HUES6 (cell line): ENCODE measurements at regions not wholly inside any gene's neighbourhood (a gene's known extent, or its start where the extent isn't known, plus 50 kb on each side); places are given as distances from the start of the nearest gene placed in this dataset.
"Not testable (repeated sequence)": the region's sequence is repeated elsewhere in the genome, so short reads cannot be mapped to it uniquely, and the experiment has no call there.

Experiments used
- H3K27ac ChIP-seq: 2 replicates; pipeline ENCODE4 v1.7.0; 2013; ENCODE audit warnings: low read depth, mild to moderate bottlenecking, low read length, inconsistent platforms
- H3K27me3 ChIP-seq: 2 replicates; pipeline ENCODE4 v1.6.1; 2013; ENCODE audit warnings: low read length; ENCODE audit not compliant: control insufficient read depth, insufficient read depth
- H3K36me3 ChIP-seq: 2 replicates; pipeline ENCODE4 v1.6.1; 2013; ENCODE audit warnings: low read length; ENCODE audit not compliant: control insufficient read depth, insufficient read depth
- H3K4me1 ChIP-seq: 2 replicates; pipeline ENCODE4 v1.6.1; 2013; ENCODE audit warnings: low read length; ENCODE audit not compliant: control insufficient read depth, insufficient read depth
- H3K4me3 ChIP-seq: 2 replicates; pipeline ENCODE4 v1.5.1; 2013; ENCODE audit warnings: low read depth, low read length
- H3K9ac ChIP-seq: one replicate; pipeline ENCODE4 v1.6.1; 2013; ENCODE audit warnings: mild to moderate bottlenecking, low read length
- H3K9me3 ChIP-seq: 2 replicates; pipeline ENCODE4 v1.6.1; 2013; ENCODE audit warnings: low read depth, low read length; ENCODE audit not compliant: control insufficient read depth, insufficient read depth

DNA sequence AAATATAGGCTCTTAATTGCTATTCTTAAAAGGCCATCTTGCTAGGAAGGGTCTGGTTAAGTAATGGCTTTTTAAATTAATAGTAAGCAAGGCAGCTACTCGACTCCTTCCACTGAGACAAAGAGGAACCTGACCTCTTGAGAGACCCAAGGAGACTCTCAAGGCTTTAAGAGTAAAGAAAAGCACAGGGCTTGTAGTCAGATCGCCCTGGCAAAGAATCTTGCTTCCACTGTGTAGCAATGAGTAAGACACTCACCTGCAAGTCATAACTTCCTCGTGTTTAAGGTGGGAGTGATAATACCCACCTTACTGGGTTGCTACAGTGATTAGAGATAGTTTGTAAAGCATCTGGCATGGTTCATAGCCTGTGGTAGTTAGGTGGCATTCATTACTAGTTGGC, 274.5 kb downstream of the TSN start:
- no peaks in the 10 kb centered on the region for H3K27me3 ChIP-seq

GRCh38 chr2:122031544-122032263, 276.3 kb downstream of the TSN start:
- Histone ChIP-seq H3K9me3 (no peaks in the 10 kb centered on the region), H3K4me3 (no peak overlapping the region), H3K4me1 (peaks cover 23% of the 10 kb centered on the region), H3K27me3 (no peaks in the 10 kb centered on the region), H3K27ac (no peak overlapping the region), H3K9ac (no peak overlapping the region), H3K36me3 (no peaks in the 10 kb centered on the region)

More for the DNA sequence above, 274.5 kb downstream of the TSN start:
- Histone ChIP-seq H3K4me3 (no peak overlapping the region), H3K27ac (no peak overlapping the region), H3K9ac (no peak overlapping the region), H3K36me3 (no peaks in the 10 kb centered on the region), H3K9me3 (no peaks in the 10 kb centered on the region), H3K4me1 (peaks cover 23% of the 10 kb centered on the region)

DNA sequence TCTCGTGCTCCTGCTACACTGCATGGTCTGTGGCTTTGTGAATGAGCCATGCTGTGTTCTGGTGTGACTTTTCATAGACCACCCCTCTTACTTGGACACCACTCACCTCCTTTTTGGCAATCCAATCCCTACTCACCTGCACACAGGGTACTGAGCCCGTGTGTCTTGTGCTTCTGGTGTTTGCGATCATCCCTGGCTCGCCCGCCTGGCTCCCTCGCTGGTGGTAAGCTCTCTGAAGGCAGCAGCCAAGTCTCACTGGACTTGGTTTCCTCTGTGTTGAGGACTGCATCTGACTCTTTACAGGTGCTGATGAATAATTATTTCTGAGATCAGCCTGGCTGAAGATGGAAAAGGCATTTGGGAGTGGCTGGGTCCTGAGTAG, 276.8 kb downstream of the TSN start:
- no peak overlapping the region for H3K27ac ChIP-seq
- no peak overlapping the region for H3K9ac ChIP-seq

GRCh38 chr2:122033778-122034177, 278.3 kb downstream of the TSN start:
- Histone ChIP-seq H3K4me1 (peaks cover 23% of the 10 kb centered on the region), H3K9me3 (no peaks in the 10 kb centered on the region), H3K27ac (no peak overlapping the region), H3K9ac (no peak overlapping the region), H3K27me3 (no peaks in the 10 kb centered on the region), H3K4me3 (no peak overlapping the region), H3K36me3 (no peaks in the 10 kb centered on the region)

More for the DNA sequence above, 276.8 kb downstream of the TSN start:
- Histone ChIP-seq H3K4me3 (no peak overlapping the region), H3K36me3 (no peaks in the 10 kb centered on the region), H3K9me3 (no peaks in the 10 kb centered on the region), H3K4me1 (peaks cover 23% of the 10 kb centered on the region), H3K27me3 (no peaks in the 10 kb centered on the region)

- H3K27ac ChIP-seq, result no peak overlapping the region
- peaks cover 23% of the 10 kb centered on the region for H3K4me1 ChIP-seq
- no peaks in the 10 kb centered on the region for H3K36me3 ChIP-seq
- no peak overlapping the region for H3K4me3 ChIP-seq
- no peaks in the 10 kb centered on the region for H3K27me3 ChIP-seq
- no peak overlapping the region for H3K9ac ChIP-seq
- H3K9me3 ChIP-seq, result no peaks in the 10 kb centered on the region
Measured at GRCh38 chr2:122034344-122034743, 278.9 kb downstream of the TSN start.

DNA sequence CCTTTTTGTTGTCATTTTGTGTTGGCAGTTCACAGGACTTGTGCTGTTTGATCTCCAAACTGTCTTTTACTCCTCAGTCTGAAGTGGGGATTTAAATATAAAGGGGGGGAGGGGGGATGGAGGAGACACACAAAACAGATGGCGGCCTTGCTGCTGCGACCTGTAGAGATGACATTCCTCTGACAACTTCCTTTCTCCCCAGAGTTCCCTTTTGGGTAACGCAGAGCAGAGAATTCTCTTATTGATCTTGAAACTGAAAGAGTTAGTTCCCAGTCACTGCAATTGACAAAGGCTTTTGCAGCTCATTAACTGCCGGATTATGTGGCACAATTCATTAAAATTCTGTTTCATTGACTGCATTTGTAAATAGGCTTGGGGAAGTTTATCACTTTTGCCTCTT, 279.3 kb downstream of the TSN start:
- H3K27ac ChIP-seq, result no peak overlapping the region
- peaks cover 23% of the 10 kb centered on the region for H3K4me1 ChIP-seq

GRCh38 chr2:122038816-122039215, 283.4 kb downstream of the TSN start:
- H3K9me3 ChIP-seq, H3K36me3 ChIP-seq, H3K27ac ChIP-seq, H3K9ac ChIP-seq, H3K4me1 ChIP-seq, H3K27me3 ChIP-seq, H3K4me3 ChIP-seq: not testable (repeated sequence)

More for the DNA sequence above, 279.3 kb downstream of the TSN start:
- Histone ChIP-seq H3K36me3 (no peaks in the 10 kb centered on the region), H3K9me3 (no peaks in the 10 kb centered on the region), H3K27me3 (no peaks in the 10 kb centered on the region), H3K9ac (no peak overlapping the region), H3K4me3 (no peak overlapping the region)

GRCh38 chr2:122041455-122041854, 286.0 kb downstream of the TSN start:
- Histone ChIP-seq H3K36me3 (no peaks in the 10 kb centered on the region), H3K9ac (no peak overlapping the region), H3K9me3 (0 out of 2 replicates have a peak, but pooled peaks cover 3% of the 10 kb centered on the region), H3K4me1 (no peaks in the 10 kb centered on the region), H3K27me3 (no peaks in the 10 kb centered on the region), H3K27ac (no peak overlapping the region), H3K4me3 (no peak overlapping the region)

DNA sequence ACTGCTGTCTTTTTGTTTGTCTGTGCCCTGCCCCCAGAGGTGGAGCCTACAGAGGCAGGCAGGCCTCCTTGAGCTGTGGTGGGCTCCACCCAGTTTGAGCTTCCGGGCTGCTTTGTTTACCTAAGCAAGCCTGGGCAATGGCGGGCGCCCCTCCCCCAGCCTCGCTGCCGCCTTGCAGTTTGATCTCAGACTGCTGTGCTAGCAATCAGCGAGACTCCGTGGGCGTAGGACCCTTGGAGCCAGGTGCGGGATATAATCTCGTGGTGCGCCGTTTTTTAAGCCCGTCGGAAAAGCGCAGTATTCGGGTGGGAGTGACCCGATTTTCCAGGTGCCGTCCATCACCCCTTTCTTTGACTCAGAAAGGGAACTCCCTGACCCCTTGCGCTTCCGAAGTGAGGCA, 296.2 kb downstream of the TSN start:
- H3K27me3 ChIP-seq, H3K27ac ChIP-seq, H3K9ac ChIP-seq, H3K36me3 ChIP-seq, H3K4me3 ChIP-seq: not testable (repeated sequence)
- Histone ChIP-seq H3K4me1 (peaks cover 15% of the 10 kb centered on the region), H3K9me3 (peaks cover 20% of the 10 kb centered on the region)

DNA sequence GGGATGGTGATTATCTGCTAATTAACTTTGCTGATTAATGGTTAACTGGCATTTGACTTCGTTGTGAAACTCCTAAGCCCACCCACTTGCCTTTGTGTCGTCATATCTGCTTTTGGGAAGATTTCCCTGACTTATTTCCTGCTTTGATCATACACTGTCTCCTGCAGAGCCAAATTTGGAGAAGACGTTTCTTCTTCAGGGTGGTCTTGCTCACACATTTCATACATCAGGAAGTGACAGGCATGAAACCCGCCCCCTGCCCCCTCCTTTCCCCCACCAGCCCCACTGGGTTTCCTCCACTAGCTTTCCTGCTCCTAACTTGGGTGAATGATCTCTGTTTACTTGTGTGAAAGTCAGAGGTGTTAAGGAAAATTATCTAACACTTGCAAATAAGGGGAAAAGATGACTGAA, 300.1 kb downstream of the TSN start:
- Histone ChIP-seq H3K27ac (no peak overlapping the region), H3K36me3 (no peaks in the 10 kb centered on the region), H3K27me3 (no peaks in the 10 kb centered on the region), H3K9ac (no peak overlapping the region), H3K9me3 (peaks cover 20% of the 10 kb centered on the region), H3K4me1 (peaks cover 15% of the 10 kb centered on the region), H3K4me3 (no peak overlapping the region)

GRCh38 chr2:122056853-122057252, 301.4 kb downstream of the TSN start:
- peaks cover 20% of the 10 kb centered on the region for H3K9me3 ChIP-seq
- no peak overlapping the region for H3K4me3 ChIP-seq
- H3K36me3 ChIP-seq, result no peaks in the 10 kb centered on the region
- H3K4me1 ChIP-seq, result peaks cover 15% of the 10 kb centered on the region
- no peaks in the 10 kb centered on the region for H3K27me3 ChIP-seq
- H3K9ac ChIP-seq, result no peak overlapping the region
- H3K27ac ChIP-seq, result no peak overlapping the region
